Natural killer cell (primary cell): ENCODE measurements at regions not wholly inside any gene's neighbourhood (a gene's known extent, or its start where the extent isn't known, plus 50 kb on each side); places are given as distances from the start of the nearest gene placed in this dataset.

Experiments used
- ATAC-seq, 3 donors: fragments of 150-1000 bp in 2 of 3; fragments of 200-7000 bp in 1 of 3; cut with Tn5 transposase; 1 replicate in 1 of 3; 2 replicates in 2 of 3; pipeline ENCODE4 v1.10.0; 2021; ENCODE audit warnings: mild to moderate bottlenecking in 2 of 3, moderate library complexity in 2 of 3
- DNase-seq, 2 donors: peaks; one replicate each; pipeline versions ENCODE4 v3.0.0 to v3.0.0-alpha.2; 2013 to 2021; ENCODE audit warnings: mixed read lengths in 1 of 2
- H3K27ac ChIP-seq: one replicate; pipeline ENCODE4 v1.5.1; 2013; ENCODE audit warnings: mild to moderate bottlenecking, low read length
- H3K27me3 ChIP-seq: one replicate; pipeline ENCODE4 v1.6.1; 2013; ENCODE audit warnings: low read length; ENCODE audit not compliant: control insufficient read depth, insufficient read depth
- H3K36me3 ChIP-seq: one replicate; pipeline ENCODE4 v1.6.1; 2013; ENCODE audit warnings: low read length; ENCODE audit not compliant: control insufficient read depth, insufficient read depth
- H3K4me1 ChIP-seq: one replicate; pipeline ENCODE4 v1.6.1; 2013; ENCODE audit warnings: low read length; ENCODE audit not compliant: control insufficient read depth, insufficient read depth
- H3K4me3 ChIP-seq: one replicate; pipeline ENCODE4 v1.5.1; 2013; ENCODE audit warnings: low read length
- H3K9me3 ChIP-seq: one replicate; pipeline ENCODE4 v1.6.1; 2013; ENCODE audit warnings: low read length; ENCODE audit not compliant: control insufficient read depth, insufficient read depth
- H3K27ac Mint-ChIP-seq, 2 donors: one replicate each; pipeline ENCODE4 v1.8.0; 2022; ENCODE audit warnings: mild to moderate bottlenecking in 2 of 2, mixed read lengths in 2 of 2, moderate library complexity in 1 of 2
- H3K27me3 Mint-ChIP-seq, 2 donors: one replicate each; pipeline ENCODE4 v1.8.0; 2022; ENCODE audit warnings: low read depth in 2 of 2, mixed read lengths in 2 of 2
- H3K36me3 Mint-ChIP-seq: one replicate; pipeline ENCODE4 v1.8.0; 2022; ENCODE audit warnings: mixed read lengths
- H3K4me1 Mint-ChIP-seq, 2 donors: one replicate each; pipeline ENCODE4 v1.8.0; 2022; ENCODE audit warnings: mixed read lengths in 2 of 2
- H3K4me3 Mint-ChIP-seq: one replicate; pipeline ENCODE4 v1.8.0; 2022; ENCODE audit warnings: mild to moderate bottlenecking, moderate library complexity, mixed read lengths
- H3K9me3 Mint-ChIP-seq, 2 donors: one replicate each; pipeline ENCODE4 v1.8.0; 2022; ENCODE audit warnings: mixed read lengths in 2 of 2
- WGBS: methylation state at CpG from one replicate; pipeline ENCODE4 v1.1.7; 2013; ENCODE audit warnings: missing lambda C conversion rate; ENCODE audit not compliant: insufficient coverage; 5-methylcytosine and 5-hydroxymethylcytosine counted together
- intact Hi-C: fragments of 100-400 bp; cut with micrococcal nuclease; formaldehyde crosslinking; loops from one replicate; pipeline ENCODE4 v1.14.2; 2022
- TF ChIP-seq, protein P1 (sequence below): fragments of 200-600 bp; IDR thresholded peaks from one replicate; pipeline ENCODE4 v1.8.0; 2022; ENCODE audit warnings: antibody characterized with exemption

DNA sequence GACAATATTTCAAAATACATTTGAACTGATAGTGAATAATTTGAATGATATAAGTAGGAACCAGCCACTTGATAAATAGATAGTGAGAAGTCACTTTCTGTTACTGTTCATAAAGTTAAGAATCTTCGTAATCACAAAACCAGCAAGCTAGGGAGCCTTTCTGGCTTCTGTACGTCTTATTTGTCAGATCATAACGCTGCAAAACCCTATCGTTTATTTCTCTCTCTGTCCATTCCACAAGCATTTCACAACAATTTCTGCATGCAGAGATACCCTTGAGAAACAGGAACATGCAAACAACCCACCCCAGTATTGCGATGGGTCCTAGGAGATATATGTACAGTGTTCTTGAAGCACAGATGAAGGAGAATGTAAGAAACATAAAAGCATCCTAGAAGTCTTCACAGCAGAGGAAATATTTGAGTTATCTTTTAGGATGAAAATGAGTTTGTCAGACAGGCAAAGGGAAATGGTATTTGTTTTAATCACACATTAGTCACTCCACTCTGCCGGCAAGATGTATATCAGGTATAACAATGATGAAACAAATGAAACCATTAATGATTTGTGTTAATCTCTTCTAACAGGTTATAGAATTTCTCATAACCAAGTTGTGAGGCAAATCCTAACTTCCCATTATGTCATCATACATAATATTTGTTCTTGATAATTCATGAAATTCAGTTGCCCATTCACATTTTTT lies 668.7 kb upstream of the FTMT start:
- WGBS: 67% methylated on average over 4 of the region's 6 CpGs
- no peaks in the 10 kb centered on the region for H3K27me3 ChIP-seq
- H3K9me3 Mint-ChIP-seq: peaks cover 0 to 13% of the 10 kb centered on the region in 2 donors
- H3K27ac ChIP-seq: no peak overlapping the region
- H3K4me3 Mint-ChIP-seq: no peak overlapping the region
- H3K36me3 ChIP-seq: no peaks in the 10 kb centered on the region
- H3K27me3 Mint-ChIP-seq: no peaks in the 10 kb centered on the region
- TF ChIP-seq, protein P1, sequence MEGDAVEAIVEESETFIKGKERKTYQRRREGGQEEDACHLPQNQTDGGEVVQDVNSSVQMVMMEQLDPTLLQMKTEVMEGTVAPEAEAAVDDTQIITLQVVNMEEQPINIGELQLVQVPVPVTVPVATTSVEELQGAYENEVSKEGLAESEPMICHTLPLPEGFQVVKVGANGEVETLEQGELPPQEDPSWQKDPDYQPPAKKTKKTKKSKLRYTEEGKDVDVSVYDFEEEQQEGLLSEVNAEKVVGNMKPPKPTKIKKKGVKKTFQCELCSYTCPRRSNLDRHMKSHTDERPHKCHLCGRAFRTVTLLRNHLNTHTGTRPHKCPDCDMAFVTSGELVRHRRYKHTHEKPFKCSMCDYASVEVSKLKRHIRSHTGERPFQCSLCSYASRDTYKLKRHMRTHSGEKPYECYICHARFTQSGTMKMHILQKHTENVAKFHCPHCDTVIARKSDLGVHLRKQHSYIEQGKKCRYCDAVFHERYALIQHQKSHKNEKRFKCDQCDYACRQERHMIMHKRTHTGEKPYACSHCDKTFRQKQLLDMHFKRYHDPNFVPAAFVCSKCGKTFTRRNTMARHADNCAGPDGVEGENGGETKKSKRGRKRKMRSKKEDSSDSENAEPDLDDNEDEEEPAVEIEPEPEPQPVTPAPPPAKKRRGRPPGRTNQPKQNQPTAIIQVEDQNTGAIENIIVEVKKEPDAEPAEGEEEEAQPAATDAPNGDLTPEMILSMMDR: no peak
- no peaks in the 10 kb centered on the region for H3K4me1 Mint-ChIP-seq
- H3K36me3 Mint-ChIP-seq: no peaks in the 10 kb centered on the region
- H3K27ac Mint-ChIP-seq: no peak overlapping the region
- no peak overlapping the region for H3K4me3 ChIP-seq
- ATAC-seq (peak in 1 of 3 donors; percentile 78), DNase-seq (no peak)
- intact Hi-C loops: no loop called here
- no peaks in the 10 kb centered on the region for H3K9me3 ChIP-seq
- no peaks in the 10 kb centered on the region for H3K4me1 ChIP-seq

DNA sequence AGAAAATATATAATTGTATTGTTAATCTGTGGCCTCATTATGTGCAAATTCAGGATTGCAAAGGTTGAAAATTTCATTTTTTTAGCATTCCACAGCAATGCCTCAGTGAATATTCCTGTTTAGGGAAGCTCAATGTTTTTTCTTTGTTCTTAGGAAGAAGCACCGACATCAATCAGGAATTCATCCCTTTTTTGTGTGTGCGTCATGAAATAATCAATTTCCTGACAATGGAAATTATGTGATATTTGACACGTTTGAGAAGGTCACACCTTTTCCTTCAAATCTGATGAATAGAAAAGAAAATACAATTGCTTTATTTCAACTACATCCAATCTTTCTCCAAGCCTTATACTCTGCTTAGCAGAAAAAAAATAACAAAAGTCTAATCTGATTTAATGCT lies 662.8 kb upstream of the FTMT start:
- Histone ChIP-seq H3K27ac (no peak overlapping the region), H3K36me3 (no peaks in the 10 kb centered on the region), H3K4me3 (no peak overlapping the region), H3K4me1 (no peaks in the 10 kb centered on the region), H3K9me3 (no peaks in the 10 kb centered on the region), H3K27me3 (no peaks in the 10 kb centered on the region)
- H3K4me1 Mint-ChIP-seq: no peaks in the 10 kb centered on the region
- DNase-seq (no peak), ATAC-seq (no peak)
- no peak overlapping the region for H3K4me3 Mint-ChIP-seq
- H3K27ac Mint-ChIP-seq: no peak overlapping the region
- WGBS: 92% methylated on average over 2 of the region's 3 CpGs
- intact Hi-C loops: no loop called here
- TF ChIP-seq, protein P1: no peak
- peaks cover 12% of the 10 kb centered on the region for H3K36me3 Mint-ChIP-seq
- H3K27me3 Mint-ChIP-seq: no peaks in the 10 kb centered on the region
- H3K9me3 Mint-ChIP-seq: peaks cover 10 to 19% of the 10 kb centered on the region in 2 donors

GRCh38 chr5:121189342-121190305 lies 662.1 kb upstream of the FTMT start:
- Mint-ChIP-seq H3K9me3 (peaks cover 10 to 16% of the 10 kb centered on the region in 2 donors), H3K36me3 (peaks cover 12% of the 10 kb centered on the region), H3K27ac (no peak overlapping the region), H3K4me3 (no peak overlapping the region), H3K27me3 (no peaks in the 10 kb centered on the region), H3K4me1 (no peaks in the 10 kb centered on the region)
- ATAC-seq (no peak), DNase-seq (no peak)
- H3K36me3 ChIP-seq: no peaks in the 10 kb centered on the region
- H3K9me3 ChIP-seq: no peaks in the 10 kb centered on the region
- intact Hi-C loops: no loop called here
- 70% methylated on average over 4 of the region's 4 CpGs for WGBS
- H3K27me3 ChIP-seq: no peaks in the 10 kb centered on the region
- TF ChIP-seq, protein P1: no peak
- no peak overlapping the region for H3K27ac ChIP-seq
- H3K4me3 ChIP-seq: no peak overlapping the region
- no peaks in the 10 kb centered on the region for H3K4me1 ChIP-seq
